Stimulated activated CD4-positive, alpha-beta T cell treated with anti-CD3 and anti-CD28 coated beads, Interleukin-12 subunit alpha, Interleukin-12 subunit beta, amount 100 ng/mL, for 4 hours (primary cell): ENCODE measurements at regions not wholly inside any gene's neighbourhood (a gene's known extent, or its start where the extent isn't known, plus 50 kb on each side); places are given as distances from the start of the nearest gene placed in this dataset.
"Not testable (repeated sequence)": the region's sequence is repeated elsewhere in the genome, so short reads cannot be mapped to it uniquely, and the experiment has no call there.

Experiments used
- DNase-seq: peaks from one replicate; pipeline ENCODE4 v3.0.0-alpha.2; 2020

- DNase-seq, result no peak
These were observed 1068.0 kb upstream of the ALCAM start for GRCh38 chr3:104298662-104299061.

GRCh38 chr3:104316118-104316517 lies 1050.6 kb upstream of the ALCAM start:
- DNase-seq, result no peak

GRCh38 chr3:104323226-104323625 lies 1043.5 kb upstream of the ALCAM start:
- DNase-seq, result no peak

GRCh38 chr3:104347291-104347690 lies 1019.4 kb upstream of the ALCAM start:
- no peak for DNase-seq

GRCh38 chr3:104349836-104350235 lies 1016.9 kb upstream of the ALCAM start:
- no peak for DNase-seq

- no peak for DNase-seq
These were observed 1012.8 kb upstream of the ALCAM start for GRCh38 chr3:104353951-104354350.

GRCh38 chr3:104359546-104359945 lies 1007.2 kb upstream of the ALCAM start:
- DNase-seq, result no peak

- DNase-seq, result no peak
These were observed 1006.7 kb upstream of the ALCAM start for GRCh38 chr3:104360038-104360437.

- not testable (repeated sequence) for DNase-seq
These were observed 1005.0 kb upstream of the ALCAM start for GRCh38 chr3:104361748-104362147.

GRCh38 chr3:104362319-104362718 lies 1004.4 kb upstream of the ALCAM start:
- DNase-seq, result no peak

- no peak for DNase-seq
These were observed 999.7 kb upstream of the ALCAM start for GRCh38 chr3:104367000-104367399.

GRCh38 chr3:104368760-104369159 lies 997.9 kb upstream of the ALCAM start:
- no peak for DNase-seq

GRCh38 chr3:104385421-104385820 lies 981.3 kb upstream of the ALCAM start:
- DNase-seq, result no peak

GRCh38 chr3:104388619-104389018 lies 978.1 kb upstream of the ALCAM start:
- no peak for DNase-seq

- DNase-seq, result no peak
These were observed 974.4 kb upstream of the ALCAM start for GRCh38 chr3:104392327-104392726.

GRCh38 chr3:104396974-104397669 lies 969.6 kb upstream of the ALCAM start:
- no peak for DNase-seq

GRCh38 chr3:104397713-104398112 lies 969.0 kb upstream of the ALCAM start:
- DNase-seq, result no peak

GRCh38 chr3:104402902-104403301 lies 963.8 kb upstream of the ALCAM start:
- DNase-seq, result no peak

- DNase-seq, result no peak
These were observed 955.0 kb upstream of the ALCAM start for GRCh38 chr3:104411757-104412156.

GRCh38 chr3:104412608-104413580 lies 953.8 kb upstream of the ALCAM start:
- DNase-seq, result no peak

GRCh38 chr3:104428337-104428925 lies 938.3 kb upstream of the ALCAM start:
- no peak for DNase-seq

- no peak for DNase-seq
These were observed 937.0 kb upstream of the ALCAM start for GRCh38 chr3:104429727-104430126.

- DNase-seq, result no peak
These were observed 930.2 kb upstream of the ALCAM start for GRCh38 chr3:104436506-104436905.
